Prostate gland (tissue), 2 donors: ENCODE measurements at regions not wholly inside any gene's neighbourhood (a gene's known extent, or its start where the extent isn't known, plus 50 kb on each side); places are given as distances from the start of the nearest gene placed in this dataset.

Experiments used
- DNase-seq: peaks from one replicate; pipeline ENCODE4 v3.0.0-alpha.2; 2019; ENCODE audit warnings: low spot score
- H3K27ac ChIP-seq, 2 donors: fragments of 200-600 bp; sonication (generic); 2 replicates each; pipeline ENCODE4 v1.5.1; 2017 to 2019
- H3K27me3 ChIP-seq: fragments of 200-600 bp; sonication (generic); replicated peaks from 2 replicates; pipeline ENCODE4 v1.5.1; 2019; ENCODE audit not compliant: insufficient read depth
- H3K36me3 ChIP-seq, 2 donors: fragments of 200-600 bp; sonication (generic); 1 replicate in 1 of 2; 2 replicates in 1 of 2; pipeline versions ENCODE4 v1.5.1 to v1.8.1; 2017 to 2019
- H3K4me1 ChIP-seq: fragments of 200-600 bp; sonication (generic); replicated peaks from 2 replicates; pipeline ENCODE4 v1.5.1; 2019
- H3K4me3 ChIP-seq, 2 donors: fragments of 200-600 bp; sonication (generic); 2 replicates each; pipeline ENCODE4 v1.5.1; 2017 to 2019
- H3K9me3 ChIP-seq: fragments of 200-600 bp; sonication (generic); 2 replicates; pipeline ENCODE4 v1.5.1; 2017
- POLR2A ChIP-seq: fragments of 450-650 bp; IDR thresholded peaks from one replicate; pipeline ENCODE4 v1.6.1; 2016; ENCODE audit warnings: antibody characterized with exemption, mild to moderate bottlenecking
- POLR2AphosphoS5 ChIP-seq: sonication (generic); formaldehyde crosslinking; IDR thresholded peaks from one replicate; pipeline ENCODE4 v1.6.1; 2017; ENCODE audit warnings: antibody characterized with exemption
- WGBS: methylation state at CpG from one replicate; pipeline ENCODE4 v1.1.5; 2018; 5-methylcytosine and 5-hydroxymethylcytosine counted together
- intact Hi-C: fragments of 100-400 bp; cut with DNase I; formaldehyde crosslinking; loops from one replicate; pipeline ENCODE4 v1.14.2; 2022
- TF ChIP-seq, protein P1 (sequence below), 4 experiments: fragments of 200-600 bp in 2 of 4; fragments of 450-650 bp in 2 of 4; sonication (generic) in 2 of 4; IDR thresholded peaks; 1 replicate in 3 of 4; 2 replicates in 1 of 4; pipeline ENCODE4 v1.5.1; 2016 to 2019; ENCODE audit warnings: antibody characterized with exemption in 4 of 4, mild to moderate bottlenecking in 2 of 4, moderate library complexity in 2 of 4

DNA sequence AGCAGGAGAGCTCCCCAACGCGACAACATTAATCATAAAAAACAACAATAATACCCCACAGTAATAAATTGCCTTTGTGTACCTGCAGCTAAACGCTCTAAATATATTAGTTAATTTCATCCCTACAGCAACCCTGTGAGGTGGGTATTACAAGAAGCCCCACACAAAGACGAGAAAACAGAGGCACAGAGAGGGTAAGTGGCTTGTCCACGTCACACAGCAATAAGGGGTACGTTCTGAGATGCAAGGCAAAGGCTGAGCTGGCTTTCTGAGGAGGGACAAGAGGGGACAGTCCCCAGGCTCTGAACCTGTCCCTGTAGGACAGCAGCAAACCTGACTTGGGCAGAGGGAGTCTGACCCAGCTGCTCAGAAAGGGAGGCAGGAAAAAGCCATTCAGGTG is 78.2 kb downstream of the NCOR2 start:
- H3K36me3 ChIP-seq = peaks cover 0 to 3% of the 10 kb centered on the region in 2 donors
- H3K27ac ChIP-seq = no peak overlapping the region
- intact Hi-C loops = no loop called here
- WGBS = 59% methylated on average over 6 of the region's 6 CpGs
- H3K27me3 ChIP-seq = no peaks in the 10 kb centered on the region
- no peaks in the 10 kb centered on the region for H3K9me3 ChIP-seq
- no peak overlapping the region for H3K4me3 ChIP-seq
- H3K4me1 ChIP-seq = no peaks in the 10 kb centered on the region
- TF ChIP-seq POLR2AphosphoS5 = no peak
- TF ChIP-seq, protein P1, sequence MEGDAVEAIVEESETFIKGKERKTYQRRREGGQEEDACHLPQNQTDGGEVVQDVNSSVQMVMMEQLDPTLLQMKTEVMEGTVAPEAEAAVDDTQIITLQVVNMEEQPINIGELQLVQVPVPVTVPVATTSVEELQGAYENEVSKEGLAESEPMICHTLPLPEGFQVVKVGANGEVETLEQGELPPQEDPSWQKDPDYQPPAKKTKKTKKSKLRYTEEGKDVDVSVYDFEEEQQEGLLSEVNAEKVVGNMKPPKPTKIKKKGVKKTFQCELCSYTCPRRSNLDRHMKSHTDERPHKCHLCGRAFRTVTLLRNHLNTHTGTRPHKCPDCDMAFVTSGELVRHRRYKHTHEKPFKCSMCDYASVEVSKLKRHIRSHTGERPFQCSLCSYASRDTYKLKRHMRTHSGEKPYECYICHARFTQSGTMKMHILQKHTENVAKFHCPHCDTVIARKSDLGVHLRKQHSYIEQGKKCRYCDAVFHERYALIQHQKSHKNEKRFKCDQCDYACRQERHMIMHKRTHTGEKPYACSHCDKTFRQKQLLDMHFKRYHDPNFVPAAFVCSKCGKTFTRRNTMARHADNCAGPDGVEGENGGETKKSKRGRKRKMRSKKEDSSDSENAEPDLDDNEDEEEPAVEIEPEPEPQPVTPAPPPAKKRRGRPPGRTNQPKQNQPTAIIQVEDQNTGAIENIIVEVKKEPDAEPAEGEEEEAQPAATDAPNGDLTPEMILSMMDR (IDR thresholded peaks at IDR 0.05) = no peak
- no peak for TF ChIP-seq POLR2A
- no peak for DNase-seq

DNA sequence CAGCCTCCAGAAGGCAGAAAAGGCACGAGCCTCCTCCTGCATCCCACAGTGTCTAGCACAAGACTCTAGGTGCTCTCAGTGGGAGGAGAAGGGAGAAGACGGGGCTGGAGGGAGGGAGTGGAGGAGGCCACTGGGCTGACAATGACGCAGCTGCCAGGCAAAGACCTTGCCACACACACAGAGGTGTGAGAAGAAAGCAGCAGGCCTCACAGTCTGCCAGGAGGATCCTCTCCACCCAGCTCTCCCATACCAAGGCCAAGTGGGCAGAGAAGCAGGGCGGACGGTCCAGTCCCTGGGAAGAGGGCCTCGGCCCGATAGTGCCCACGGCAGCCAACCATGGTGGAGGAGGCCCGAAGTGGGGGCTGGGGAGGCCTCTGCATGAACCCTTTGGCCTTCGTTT is 78.9 kb downstream of the NCOR2 start:
- Histone ChIP-seq H3K4me1 (no peaks in the 10 kb centered on the region), H3K27me3 (no peaks in the 10 kb centered on the region), H3K9me3 (no peaks in the 10 kb centered on the region), H3K4me3 (no peak overlapping the region), H3K27ac (no peak overlapping the region), H3K36me3 (peaks cover 0 to 3% of the 10 kb centered on the region in 2 donors)
- no peak for DNase-seq
- TF ChIP-seq POLR2A (no peak), POLR2AphosphoS5 (no peak)
- TF ChIP-seq, protein P1 (IDR thresholded peaks at IDR 0.05) = no peak
- WGBS = 81% methylated on average over 10 of the region's 10 CpGs
- intact Hi-C loops = no loop called here

DNA sequence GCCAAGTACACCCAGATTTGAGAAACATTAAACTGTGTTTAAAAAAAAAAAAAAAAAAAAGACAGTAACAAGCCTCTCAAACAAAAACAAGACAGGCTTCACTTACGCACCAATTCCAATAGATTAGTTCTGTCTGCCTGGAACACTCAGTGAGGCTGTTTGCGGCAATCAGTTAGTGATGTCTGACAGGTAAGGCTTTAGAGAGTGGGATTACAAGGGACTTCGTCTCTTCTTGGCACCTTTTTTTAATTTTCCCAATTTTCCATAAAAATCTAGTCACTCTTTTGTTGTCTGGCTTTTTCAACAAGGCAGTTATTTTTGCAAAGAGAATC is 79.6 kb downstream of the NCOR2 start:
- no peak for DNase-seq
- Histone ChIP-seq H3K4me3 (no peak overlapping the region), H3K27me3 (no peaks in the 10 kb centered on the region), H3K4me1 (no peaks in the 10 kb centered on the region), H3K9me3 (no peaks in the 10 kb centered on the region), H3K36me3 (peaks cover 0 to 3% of the 10 kb centered on the region in 2 donors), H3K27ac (no peak overlapping the region)
- intact Hi-C loops = no loop called here
- TF ChIP-seq POLR2A (no peak), POLR2AphosphoS5 (no peak)
- 66% methylated on average over 3 of the region's 3 CpGs for WGBS

DNA sequence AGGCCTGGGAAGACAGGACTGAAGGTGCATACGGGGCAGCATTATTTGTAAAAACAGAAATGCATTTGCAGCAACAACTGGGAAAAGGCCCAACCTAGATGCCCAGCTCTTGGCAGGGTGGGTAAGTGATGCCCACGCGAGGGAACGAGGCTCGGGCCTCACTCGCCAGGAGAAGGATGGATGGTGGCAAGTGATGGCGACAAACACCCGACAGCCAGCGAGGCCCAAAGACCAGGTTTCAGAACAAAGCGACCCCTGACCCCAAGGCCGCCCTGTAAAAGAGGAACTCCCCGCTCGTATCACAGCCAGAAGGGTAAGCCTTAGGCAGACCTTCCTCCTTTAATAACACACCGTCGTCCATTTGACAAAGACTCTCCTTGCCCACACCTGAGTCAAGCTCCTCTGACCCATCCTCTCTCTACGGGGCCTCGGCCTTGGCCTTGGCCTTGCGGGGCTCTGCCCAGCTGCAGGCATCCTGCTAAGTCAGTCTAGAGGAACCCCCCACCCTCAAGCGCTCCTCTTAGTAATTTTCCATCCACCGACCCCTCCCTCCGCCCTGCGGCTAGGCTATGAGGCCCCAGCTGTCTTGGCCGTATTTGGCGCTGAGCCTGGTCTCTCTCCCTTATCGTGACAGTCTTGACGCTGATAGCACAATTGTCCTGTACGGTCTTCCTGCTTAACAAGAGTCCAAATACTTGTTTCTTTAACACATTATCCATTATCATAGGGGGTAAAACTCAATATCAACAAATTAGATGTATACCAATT is 80.2 kb downstream of the NCOR2 start:
- no peak for DNase-seq
- TF ChIP-seq POLR2A = no peak
- 70% methylated on average over 27 of the region's 27 CpGs for WGBS
- H3K4me3 ChIP-seq = no peak overlapping the region
- H3K27me3 ChIP-seq = no peaks in the 10 kb centered on the region
- peaks cover 0 to 3% of the 10 kb centered on the region in 2 donors for H3K36me3 ChIP-seq
- H3K4me1 ChIP-seq = no peaks in the 10 kb centered on the region
- H3K9me3 ChIP-seq = no peaks in the 10 kb centered on the region
- H3K27ac ChIP-seq = no peak overlapping the region
- intact Hi-C loops = no loop called here

DNA sequence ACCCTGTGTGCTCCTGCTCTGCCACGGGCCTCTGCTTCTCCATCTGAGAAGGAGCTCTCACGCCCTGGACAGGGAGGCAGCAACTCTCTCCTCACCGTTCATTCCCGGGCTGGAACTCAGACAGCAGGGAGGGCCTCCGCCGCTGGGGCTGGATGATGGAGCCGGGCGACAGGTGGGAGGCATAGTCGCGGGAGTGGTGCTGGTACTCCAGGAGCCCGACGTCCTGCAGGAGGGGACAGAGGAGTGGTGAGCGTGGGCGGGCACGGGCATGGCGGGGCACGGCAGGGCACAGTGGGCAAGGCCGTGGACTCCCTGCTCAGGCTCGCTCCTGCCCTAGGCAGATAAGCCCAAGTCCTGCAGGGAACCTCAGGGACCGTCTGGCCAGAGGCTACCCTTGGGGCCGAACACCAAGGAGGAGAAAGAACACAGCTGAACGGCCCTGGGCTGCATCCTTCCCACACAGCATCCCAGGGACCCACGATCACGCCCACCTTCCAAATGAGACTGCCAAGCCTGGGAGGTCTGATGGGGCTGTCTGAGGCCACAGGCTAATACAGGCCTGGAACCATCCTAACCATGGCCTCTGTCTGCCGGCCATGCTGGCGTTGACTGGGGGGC is 81.0 kb downstream of the NCOR2 start:
- intact Hi-C loops = no loop called here
- DNase-seq = no peak
- Histone ChIP-seq H3K27me3 (no peaks in the 10 kb centered on the region), H3K4me3 (no peak overlapping the region), H3K9me3 (no peaks in the 10 kb centered on the region), H3K4me1 (no peaks in the 10 kb centered on the region), H3K36me3 (peaks cover 0 to 3% of the 10 kb centered on the region in 2 donors), H3K27ac (no peak overlapping the region)
- WGBS = 72% methylated on average over 26 of the region's 26 CpGs
- TF ChIP-seq POLR2A = no peak
- no peak for TF ChIP-seq POLR2AphosphoS5
- TF ChIP-seq, protein P1 (IDR thresholded peaks at IDR 0.05) = no peak

DNA sequence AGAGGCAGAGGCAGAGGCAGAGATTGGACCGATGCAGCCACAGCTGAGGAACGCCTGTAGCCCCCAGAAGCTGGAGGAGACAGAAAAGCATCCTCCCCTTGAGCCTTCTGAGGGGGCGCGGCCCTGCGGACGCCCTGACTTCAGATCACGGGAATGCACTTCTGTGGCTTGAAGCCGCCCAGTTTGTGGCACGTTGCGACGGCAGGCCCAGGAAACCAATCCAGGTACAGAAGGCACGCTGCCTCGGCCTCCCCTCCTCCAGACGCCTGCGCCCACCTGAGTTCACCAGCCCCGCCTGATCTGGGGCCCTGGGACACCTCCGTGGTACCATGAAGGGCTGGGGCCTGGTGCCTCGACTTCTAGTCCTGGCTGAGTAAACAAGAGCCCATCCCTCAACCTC is 82.0 kb downstream of the NCOR2 start:
- H3K27me3 ChIP-seq = no peaks in the 10 kb centered on the region
- H3K36me3 ChIP-seq = peaks cover 0 to 3% of the 10 kb centered on the region in 2 donors
- intact Hi-C loops = no loop called here
- no peak overlapping the region for H3K4me3 ChIP-seq
- DNase-seq = no peak
- no peak overlapping the region for H3K27ac ChIP-seq
- TF ChIP-seq, protein P1 (IDR thresholded peaks at IDR 0.05) = no peak
- no peak for TF ChIP-seq POLR2A
- TF ChIP-seq POLR2AphosphoS5 = no peak
- H3K4me1 ChIP-seq = no peaks in the 10 kb centered on the region
- 94% methylated on average over 18 of the region's 18 CpGs for WGBS
- H3K9me3 ChIP-seq = no peaks in the 10 kb centered on the region
